Colonic mucosa (tissue), 4 donors: ENCODE measurements at regions not wholly inside any gene's neighbourhood (a gene's known extent, or its start where the extent isn't known, plus 50 kb on each side); places are given as distances from the start of the nearest gene placed in this dataset.

ENCODE experiments used
- DNase-seq: peaks from one replicate; pipeline ENCODE4 v3.0.0-alpha.2; 2020
- H3K27ac ChIP-seq: fragments of 200-600 bp; one replicate; pipeline ENCODE4 v1.8.0; 2021
- H3K27me3 ChIP-seq: fragments of 200-600 bp; one replicate; pipeline ENCODE4 v1.8.0; 2021
- H3K36me3 ChIP-seq: fragments of 200-600 bp; one replicate; pipeline ENCODE4 v1.8.0; 2021
- H3K4me1 ChIP-seq: fragments of 200-600 bp; one replicate; pipeline ENCODE4 v1.8.0; 2021; ENCODE audit warnings: mild to moderate bottlenecking
- H3K4me3 ChIP-seq: fragments of 200-600 bp; one replicate; pipeline ENCODE4 v1.8.0; 2021
- H3K9ac ChIP-seq, 2 donors: one replicate each; pipeline ENCODE4 v1.7.0; 2013; ENCODE audit warnings: control low read depth in 2 of 2, low read depth in 2 of 2, low read length in 2 of 2
- H3K9me3 ChIP-seq: fragments of 200-600 bp; one replicate; pipeline ENCODE4 v1.8.0; 2021
- CTCF ChIP-seq: fragments of 200-600 bp; IDR thresholded peaks from one replicate; pipeline ENCODE4 v1.8.0; 2022; ENCODE audit warnings: antibody characterized with exemption, mild to moderate bottlenecking
- intact Hi-C: fragments of 100-400 bp; cut with DNase I; formaldehyde crosslinking; loops from one replicate; pipeline ENCODE4 v1.14.1; 2022
- donor health status: healthy.
- donor health status: DM: no; HTN: no; CAD: no.
- donor health status: DM: no; HTN: no; CAD: no.

GRCh38 chr2:175359710-175360109 lies 178.2 kb upstream of the ATP5MC3 start:
- H3K27ac ChIP-seq = no peak overlapping the region
- TF ChIP-seq CTCF = no peak
- intact Hi-C loops = no loop called here
- no peak for DNase-seq
- H3K4me3 ChIP-seq = no peak overlapping the region
- H3K9me3 ChIP-seq = no peaks in the 10 kb centered on the region
- no peaks in the 10 kb centered on the region for H3K27me3 ChIP-seq
- H3K36me3 ChIP-seq = no peaks in the 10 kb centered on the region
- no peaks in the 10 kb centered on the region for H3K4me1 ChIP-seq
- H3K9ac ChIP-seq = no peak overlapping the region

- H3K9me3 ChIP-seq = no peaks in the 10 kb centered on the region
- no peak for TF ChIP-seq CTCF
- no peak for DNase-seq
- H3K4me1 ChIP-seq = no peaks in the 10 kb centered on the region
- intact Hi-C loops = no loop called here
- H3K36me3 ChIP-seq = no peaks in the 10 kb centered on the region
- H3K27me3 ChIP-seq = no peaks in the 10 kb centered on the region
- H3K27ac ChIP-seq = no peak overlapping the region
- H3K9ac ChIP-seq = no peak overlapping the region
- no peak overlapping the region for H3K4me3 ChIP-seq
These were observed 175.4 kb upstream of the ATP5MC3 start for GRCh38 chr2:175356901-175357300.

GRCh38 chr2:175355246-175355645 lies 173.7 kb upstream of the ATP5MC3 start:
- TF ChIP-seq CTCF = no peak
- Histone ChIP-seq H3K27ac (no peak overlapping the region), H3K36me3 (no peaks in the 10 kb centered on the region), H3K4me1 (no peaks in the 10 kb centered on the region), H3K9ac (no peak overlapping the region), H3K4me3 (no peak overlapping the region), H3K9me3 (no peaks in the 10 kb centered on the region), H3K27me3 (no peaks in the 10 kb centered on the region)
- intact Hi-C loops = no loop called here
- no peak for DNase-seq

GRCh38 chr2:175353275-175353674 lies 171.8 kb upstream of the ATP5MC3 start:
- Histone ChIP-seq H3K27me3 (no peaks in the 10 kb centered on the region), H3K4me1 (no peaks in the 10 kb centered on the region), H3K4me3 (no peak overlapping the region), H3K36me3 (no peaks in the 10 kb centered on the region), H3K9ac (no peak overlapping the region), H3K27ac (no peak overlapping the region), H3K9me3 (no peaks in the 10 kb centered on the region)
- TF ChIP-seq CTCF = no peak
- intact Hi-C loops = no loop called here
- DNase-seq = no peak

GRCh38 chr2:175351512-175351911 lies 170.0 kb upstream of the ATP5MC3 start:
- intact Hi-C loops = no loop called here
- TF ChIP-seq CTCF = no peak
- H3K4me1 ChIP-seq = no peaks in the 10 kb centered on the region

GRCh38 chr2:175350105-175350504 lies 168.6 kb upstream of the ATP5MC3 start:
- no peak for TF ChIP-seq CTCF
- no peaks in the 10 kb centered on the region for H3K4me1 ChIP-seq
- no peaks in the 10 kb centered on the region for H3K27me3 ChIP-seq
- H3K27ac ChIP-seq = no peak overlapping the region
- H3K9me3 ChIP-seq = no peaks in the 10 kb centered on the region
- DNase-seq = no peak
- intact Hi-C loops = no loop called here
- no peak overlapping the region for H3K9ac ChIP-seq
- no peak overlapping the region for H3K4me3 ChIP-seq
- no peaks in the 10 kb centered on the region for H3K36me3 ChIP-seq

More at GRCh38 chr2:175351512-175351911, 170.0 kb upstream of the ATP5MC3 start:
- Histone ChIP-seq H3K9ac (no peak overlapping the region), H3K4me3 (no peak overlapping the region), H3K36me3 (no peaks in the 10 kb centered on the region), H3K27me3 (no peaks in the 10 kb centered on the region), H3K27ac (no peak overlapping the region), H3K9me3 (no peaks in the 10 kb centered on the region)
- no peak for DNase-seq
